ENCODE measurements at regions not wholly inside any gene's neighbourhood (a gene's known extent, or its start where the extent isn't known, plus 50 kb on each side); places are given as distances from the start of the nearest gene placed in this dataset.

GRCh38 chr10:130848855-130849254, 462.7 kb downstream of the TCERG1L start:
- H3K9me3 Mint-ChIP-seq = peaks cover 11 to 17% of the 10 kb centered on the region in 2 experiments; a peak in 4 of 5 replicates
- Histone ChIP-seq H3K27me3 (ENCODE audit: insufficient read depth, low read length) (no peaks in the 10 kb centered on the region), H3K4me1 (ENCODE audit: insufficient read depth, low read length) (peaks cover 2% of the 10 kb centered on the region), H3K4ac (ENCODE audit: low read depth, low read length) (no peak overlapping the region), H4K20me1 (ENCODE audit: control insufficient read depth, insufficient read depth, insufficient read length) (no peaks in the 10 kb centered on the region), H3K23me2 (ENCODE audit: insufficient read length, low read depth, low read length, poor library complexity, severe bottlenecking) (no peaks in the 10 kb centered on the region), H3K9me3 (ENCODE audit: control insufficient read depth, low read depth, low read length) (no peaks in the 10 kb centered on the region), H3K14ac (ENCODE audit: insufficient read depth, low read length) (no peak overlapping the region), H3K18ac (ENCODE audit: insufficient read length, low read depth, low read length) (no peak overlapping the region), H2BK12ac (ENCODE audit: insufficient read length, low read depth, low read length) (no peak overlapping the region), H2BK15ac (ENCODE audit: low read depth, low read length) (no peak overlapping the region), H3K56ac (ENCODE audit: insufficient read length, low read depth, low read length) (no peak overlapping the region), H3K27ac (ENCODE audit: insufficient read length, low read depth, low read length) (no peak overlapping the region), H2BK20ac (ENCODE audit: low read depth, low read length, poor library complexity, severe bottlenecking) (no peak overlapping the region), H3K79me1 (ENCODE audit: insufficient read depth, low read depth, low read length, poor library complexity, severe bottlenecking) (no peaks in the 10 kb centered on the region), H4K8ac (replicated peaks; ENCODE audit: insufficient read length, low read depth, low read length) (no peak overlapping the region), H2BK120ac (ENCODE audit: low read depth, low read length, poor library complexity, severe bottlenecking) (no peak overlapping the region), H3K4me2 (ENCODE audit: insufficient read depth, insufficient read length, low read length) (no peak overlapping the region), H4K5ac (ENCODE audit: insufficient read length, low read depth, low read length) (no peak overlapping the region), H3K9ac (ENCODE audit: extremely low read depth, insufficient read length, low read length) (no peak overlapping the region), H4K91ac (ENCODE audit: insufficient read length, low read depth, low read length) (no peak overlapping the region), H2BK5ac (ENCODE audit: insufficient read length, low read length) (no peak overlapping the region), H3K23ac (ENCODE audit: insufficient read length, low read depth, low read length) (no peak overlapping the region), H2AK5ac (ENCODE audit: insufficient read length, low read length) (no peak overlapping the region), H3T11ph (ENCODE audit: low read length) (no peak overlapping the region), H3K79me2 (ENCODE audit: insufficient read depth, low read length) (no peaks in the 10 kb centered on the region), H2AFZ (ENCODE audit: low read length) (no peak overlapping the region)
- H3K27me3 Mint-ChIP-seq (ENCODE audit: low read depth) = peaks cover 2% of the 10 kb centered on the region; the same call in 1 of the 2 replicates
- H3K4me1 Mint-ChIP-seq = peaks cover 9 to 10% of the 10 kb centered on the region in 2 experiments
- H3K27ac Mint-ChIP-seq = no peak overlapping the region
- no CpG with 5 or more reads among the region's 3 CpGs for WGBS (ENCODE audit: extremely low coverage, insufficient read length, low lambda C conversion rate)
- DNase-seq = no peak
- peaks cover 2 to 16% (median 5%) of the 10 kb centered on the region in 3 experiments; a peak in 4 of 7 replicates for H3K36me3 Mint-ChIP-seq (ENCODE audit: insufficient read depth in 1 of 3, low read depth in 3 of 3)
- TF ChIP-seq CTCF (conservative IDR thresholded peaks at IDR 0.05) = no peak
- no peak overlapping the region for H3K4me3 Mint-ChIP-seq

Measured in H9 (cell line).